NOMO-1 (cell line): ENCODE measurements at regions not wholly inside any gene's neighbourhood (a gene's known extent, or its start where the extent isn't known, plus 50 kb on each side); places are given as distances from the start of the nearest gene placed in this dataset.

ENCODE experiments used
- DNase-seq, 2 experiments: peaks; one replicate each; lab custom pipeline; 2025; ENCODE audit not compliant: unreplicated experiment in 2 of 2; lab: John Stamatoyannopoulos, UW

- peak in 1 of 2 experiments; percentile 55 for DNase-seq
Measured at GRCh38 chr3:153595186-153595815, 433.3 kb downstream of the RAP2B start.

DNA sequence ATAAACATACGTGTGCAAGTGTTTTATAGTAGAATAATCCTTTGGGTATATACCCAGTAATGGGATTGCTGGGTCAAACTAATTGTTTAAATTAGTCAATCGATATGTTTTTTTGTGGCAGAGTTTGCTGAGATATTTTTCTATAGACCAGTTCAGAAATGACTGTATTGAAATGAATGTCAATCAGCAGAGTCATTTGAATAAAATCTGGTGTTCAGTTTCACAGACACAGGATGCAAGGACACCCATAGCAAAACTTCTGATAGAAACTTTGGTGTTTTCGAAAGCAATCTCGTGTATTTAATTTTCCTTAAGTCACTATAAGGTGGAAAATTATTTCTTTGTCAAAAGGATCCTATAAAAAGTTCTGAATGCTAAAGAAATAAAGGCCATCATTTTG lies 434.4 kb downstream of the RAP2B start:
- no peak for DNase-seq

- peak; percentile 31 to 42 for DNase-seq
Measured at GRCh38 chr3:153599685-153600084, 437.7 kb downstream of the RAP2B start.

GRCh38 chr3:153600896-153601295 lies 438.9 kb downstream of the RAP2B start:
- peak in 1 of 2 experiments; percentile 73 for DNase-seq

GRCh38 chr3:153601374-153601853 lies 439.4 kb downstream of the RAP2B start:
- DNase-seq = no peak

DNA sequence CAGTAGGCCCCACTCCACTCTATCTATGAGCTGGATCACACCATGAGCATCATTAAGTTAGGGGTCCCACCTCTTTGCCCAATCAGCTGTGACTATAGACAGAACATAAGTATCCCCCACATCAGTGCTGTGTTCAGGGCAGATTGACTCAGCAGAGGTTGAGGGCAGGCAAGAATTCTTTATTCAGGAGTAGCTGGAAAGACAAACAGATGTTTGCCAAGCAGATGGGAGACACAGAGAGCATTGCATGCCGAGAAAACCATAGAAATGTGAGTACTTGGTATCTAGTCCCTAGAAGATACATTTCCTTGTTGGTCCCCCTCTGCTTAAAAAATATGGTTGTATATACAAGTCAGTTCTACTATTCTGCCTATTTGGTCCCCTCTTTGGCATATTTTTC lies 440.8 kb downstream of the RAP2B start:
- no peak for DNase-seq

DNA sequence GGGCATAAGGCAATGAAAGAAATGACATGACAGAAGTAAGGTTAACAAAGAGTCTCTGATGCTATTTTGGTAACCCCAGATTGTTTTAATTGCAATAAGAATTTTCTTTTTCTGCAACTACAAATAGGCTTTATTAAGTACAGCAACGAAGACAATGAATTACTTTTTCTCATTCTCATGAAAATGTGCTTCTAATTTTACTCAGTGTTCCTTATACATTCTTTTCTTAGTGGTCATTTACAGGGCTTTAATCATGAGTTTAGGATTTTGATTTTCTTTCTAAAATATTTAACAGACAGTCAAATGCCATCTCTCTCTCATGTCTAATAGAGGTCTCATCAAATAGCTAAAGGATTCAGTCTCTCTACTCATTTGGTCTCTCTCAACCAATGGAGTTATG lies 452.1 kb downstream of the RAP2B start:
- DNase-seq = no peak

DNA sequence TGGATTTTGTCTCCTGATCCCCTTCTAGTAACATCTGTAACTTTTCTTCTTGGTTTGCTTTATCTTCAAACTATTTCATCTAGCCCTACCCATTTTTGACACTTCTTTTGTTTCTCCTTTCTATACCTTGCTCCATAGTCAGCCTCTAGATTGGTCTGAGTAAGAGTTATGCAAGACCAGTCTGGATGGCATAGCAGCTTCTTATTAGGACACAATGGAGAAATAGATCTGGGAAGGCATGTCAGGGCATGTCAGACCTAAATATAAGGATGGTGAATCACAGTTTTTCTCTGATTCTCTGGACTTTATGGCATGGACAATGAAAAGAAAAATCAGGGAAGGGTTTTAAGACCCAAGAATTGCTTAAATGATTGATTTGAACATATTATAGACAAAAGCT lies 452.5 kb downstream of the RAP2B start:
- peak; percentile 71 to 89 for DNase-seq

- DNase-seq = no peak
Measured at GRCh38 chr3:153615863-153616262, 453.8 kb downstream of the RAP2B start.

DNA sequence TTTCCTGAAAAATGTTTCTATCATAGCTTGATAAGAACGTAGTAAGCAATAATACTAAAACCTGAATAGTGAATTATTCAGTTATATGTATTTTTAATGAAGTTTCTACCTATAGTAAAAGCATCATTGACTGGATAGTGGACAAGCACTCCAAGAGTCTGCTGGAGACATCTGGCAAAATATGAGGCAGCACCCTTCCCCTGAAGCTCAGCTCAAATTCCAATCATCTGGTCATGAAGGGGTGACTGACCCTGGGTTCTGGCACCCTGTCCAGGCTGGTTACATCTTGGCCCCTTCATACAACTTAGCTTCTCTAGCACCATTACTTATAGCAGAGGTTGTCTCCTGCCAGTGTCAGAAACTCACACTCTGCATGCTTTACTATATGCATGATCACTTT lies 455.4 kb downstream of the RAP2B start:
- DNase-seq = no peak

DNA sequence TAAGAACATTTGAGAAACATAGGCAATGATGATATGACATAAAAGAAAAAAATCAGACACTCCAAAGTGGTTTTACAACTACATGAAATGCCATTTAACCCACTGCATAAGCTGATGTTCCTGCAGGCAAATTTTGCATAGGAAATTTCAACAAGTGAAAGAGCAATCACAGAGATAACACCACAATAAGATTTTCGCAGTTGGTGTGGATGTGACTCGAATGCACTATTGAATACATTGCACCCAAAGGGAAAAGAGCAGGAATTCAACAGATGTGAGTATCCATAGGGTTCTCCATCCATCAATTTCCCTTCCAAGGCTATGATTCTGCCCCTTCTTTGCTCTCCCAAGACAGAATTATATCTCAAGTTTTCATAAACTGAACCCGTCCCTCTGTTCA lies 456.1 kb downstream of the RAP2B start:
- DNase-seq = no peak

- DNase-seq = no peak
Measured at GRCh38 chr3:153619268-153619667, 457.2 kb downstream of the RAP2B start.

DNA sequence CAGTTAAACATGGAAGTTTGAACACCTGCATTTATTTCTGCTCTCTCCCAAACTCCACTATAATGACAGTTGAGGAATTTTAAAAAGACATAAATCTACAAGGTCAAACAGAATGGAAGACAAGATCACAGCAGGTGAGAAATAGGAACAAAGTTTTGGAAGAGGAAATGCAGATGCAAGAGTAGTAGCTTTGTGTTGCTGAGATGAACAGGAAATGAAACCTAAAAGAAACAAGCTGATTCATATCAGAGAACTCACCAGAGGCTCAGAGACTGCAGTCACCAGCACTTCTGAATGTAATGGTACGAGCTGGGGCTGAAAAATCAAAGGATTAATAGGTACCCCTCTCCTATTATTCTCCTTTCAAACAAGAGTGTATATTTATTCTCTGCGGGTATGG lies 459.9 kb downstream of the RAP2B start:
- DNase-seq = peak in 1 of 2 experiments; percentile 92

DNA sequence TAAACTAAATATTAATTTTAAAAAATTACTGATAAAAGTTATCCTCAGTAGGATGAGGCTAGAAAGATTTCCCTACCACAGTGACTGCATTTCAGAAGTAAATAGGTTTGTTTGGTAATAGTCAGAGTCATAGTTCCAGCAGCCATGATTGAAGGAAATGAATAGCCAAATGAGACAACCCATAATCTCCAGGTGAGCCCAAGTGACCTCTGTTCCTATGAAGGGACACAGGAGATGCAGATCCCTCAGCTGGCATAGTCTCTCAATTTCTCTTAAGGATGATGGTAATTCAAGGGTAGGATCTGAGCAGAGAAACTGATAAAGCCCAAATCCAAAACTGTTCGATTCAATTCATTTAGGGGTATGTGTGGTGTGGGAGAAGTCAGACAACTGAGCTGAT lies 461.8 kb downstream of the RAP2B start:
- DNase-seq = no peak

GRCh38 chr3:153624310-153625030 lies 462.4 kb downstream of the RAP2B start:
- DNase-seq = peak in 1 of 2 experiments; percentile 27

DNA sequence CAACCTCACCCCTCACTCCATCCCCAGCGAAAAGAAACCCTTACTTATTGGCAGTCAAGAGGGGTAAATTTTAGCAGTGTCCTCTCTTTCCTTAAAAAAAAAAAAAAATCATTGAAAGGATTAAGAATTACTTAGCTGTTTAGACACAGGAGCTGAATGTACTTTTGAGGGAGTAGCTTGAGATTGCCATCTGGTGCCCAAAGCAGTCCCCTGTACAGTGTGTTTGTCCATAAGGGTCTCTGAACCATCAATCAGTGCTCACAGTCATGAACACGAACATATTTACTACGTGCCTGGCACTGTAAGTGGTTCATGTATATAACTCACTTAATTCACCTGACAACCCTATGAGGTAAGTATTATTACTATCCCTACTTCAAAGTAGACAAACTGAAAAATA lies 463.5 kb downstream of the RAP2B start:
- no peak for DNase-seq

GRCh38 chr3:153626158-153626557 lies 464.1 kb downstream of the RAP2B start:
- DNase-seq = no peak

GRCh38 chr3:153628591-153628990 lies 466.6 kb downstream of the RAP2B start:
- DNase-seq = no peak

- DNase-seq = no peak
Measured at GRCh38 chr3:153629148-153629547, 467.1 kb downstream of the RAP2B start.

- no peak for DNase-seq
Measured at GRCh38 chr3:153631102-153631501, 469.1 kb downstream of the RAP2B start.

DNA sequence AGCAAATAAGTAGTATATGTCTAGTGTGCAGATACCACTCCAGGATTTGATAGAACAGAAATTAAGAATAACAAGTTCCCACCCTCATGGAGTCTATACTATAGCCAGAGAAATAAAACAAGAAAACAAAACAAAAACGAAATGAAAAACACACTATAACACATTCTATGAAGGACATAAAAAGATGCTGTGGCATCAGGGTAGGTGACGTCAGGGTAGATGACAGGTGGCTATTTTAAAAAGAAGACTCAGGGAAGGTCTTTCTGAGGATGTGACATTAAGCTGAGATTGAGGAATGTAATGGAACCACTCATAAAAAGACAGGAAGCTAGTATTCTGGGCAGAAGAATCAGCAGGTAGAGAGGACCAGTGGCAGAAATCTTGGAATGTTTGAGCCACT lies 469.6 kb downstream of the RAP2B start:
- DNase-seq = no peak

GRCh38 chr3:153633407-153633806 lies 471.4 kb downstream of the RAP2B start:
- no peak for DNase-seq
